HUDEP-2 (cell line): ENCODE measurements at regions not wholly inside any gene's neighbourhood (a gene's known extent, or its start where the extent isn't known, plus 50 kb on each side); places are given as distances from the start of the nearest gene placed in this dataset.
A peak's percentile ranks its signal among the peaks of the same experiment; 100 is the strongest.
"Not testable (repeated sequence)": the region's sequence is repeated elsewhere in the genome, so short reads cannot be mapped to it uniquely, and the experiment has no call there.

ENCODE experiments used
- DNase-seq, 76 experiments: peaks; one replicate each; lab custom pipeline; 2025; ENCODE audit not compliant: unreplicated experiment in 76 of 76; lab: John Stamatoyannopoulos, UW

- no peak for DNase-seq
Observed at GRCh38 chr9:124084087-124084486, 72.5 kb downstream of the LHX2 start.

GRCh38 chr9:124087226-124087625, 75.7 kb downstream of the LHX2 start:
- no peak for DNase-seq

DNA sequence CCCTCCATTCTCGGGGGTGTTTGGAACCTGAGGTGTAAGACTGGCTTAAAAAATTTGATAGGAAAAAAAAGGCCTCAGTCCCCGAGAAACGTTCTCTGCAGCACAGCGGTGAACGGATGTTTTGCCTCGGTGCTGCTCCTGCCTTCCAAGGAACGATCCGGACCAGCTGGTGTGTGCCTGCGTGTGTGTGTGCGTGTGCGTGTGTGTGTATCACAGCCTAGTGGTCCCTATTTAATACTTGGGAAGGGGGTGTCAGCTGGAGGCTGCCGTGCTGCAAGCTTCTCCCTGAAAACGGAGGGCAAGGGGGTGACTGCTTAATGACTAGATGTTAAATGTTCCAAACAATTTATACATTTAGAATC, 76.9 kb downstream of the LHX2 start:
- no peak for DNase-seq

DNA sequence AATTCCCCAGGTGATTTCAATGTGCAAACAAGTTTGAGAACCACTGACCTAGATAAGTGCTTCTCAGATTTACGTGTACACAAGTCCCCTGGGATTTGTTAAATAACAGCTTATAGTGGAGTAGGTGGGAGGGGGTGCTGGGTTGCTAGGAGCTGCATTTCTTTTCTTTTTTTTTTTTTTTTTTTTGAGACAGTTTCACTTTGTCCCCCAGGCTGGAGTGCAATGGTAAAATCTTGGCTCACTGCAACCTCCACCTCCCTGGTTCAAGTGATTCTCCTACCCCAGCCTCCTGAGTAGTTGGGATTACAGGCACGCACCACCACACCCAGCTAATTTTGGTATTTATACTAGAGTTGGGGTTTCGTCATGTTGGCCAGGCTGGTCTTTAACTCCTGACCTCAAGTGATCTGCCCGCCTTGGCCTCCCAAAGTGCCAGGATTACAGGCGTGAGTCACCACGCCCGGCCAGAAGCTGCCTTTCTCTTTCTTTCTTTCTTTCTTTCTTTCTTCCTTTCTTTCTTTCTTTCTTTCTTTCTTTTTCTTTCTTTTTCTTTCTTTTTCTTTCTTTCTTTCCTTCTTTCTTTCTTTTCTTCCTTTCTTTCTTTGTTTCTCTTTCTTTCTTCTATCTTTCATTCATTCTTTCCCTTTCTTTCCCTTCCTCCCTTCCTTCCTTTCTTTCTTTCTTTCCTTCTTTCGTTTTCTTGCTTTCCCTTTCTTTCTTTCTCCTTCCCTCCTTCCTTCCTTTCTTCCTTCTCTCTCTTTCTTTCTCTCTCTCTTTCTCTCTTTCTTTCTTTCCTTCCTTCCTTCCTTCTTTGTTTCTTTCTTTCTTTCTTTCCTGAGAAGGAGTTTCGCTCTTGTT, 78.3 kb downstream of the LHX2 start:
- not testable (repeated sequence) for DNase-seq

DNA sequence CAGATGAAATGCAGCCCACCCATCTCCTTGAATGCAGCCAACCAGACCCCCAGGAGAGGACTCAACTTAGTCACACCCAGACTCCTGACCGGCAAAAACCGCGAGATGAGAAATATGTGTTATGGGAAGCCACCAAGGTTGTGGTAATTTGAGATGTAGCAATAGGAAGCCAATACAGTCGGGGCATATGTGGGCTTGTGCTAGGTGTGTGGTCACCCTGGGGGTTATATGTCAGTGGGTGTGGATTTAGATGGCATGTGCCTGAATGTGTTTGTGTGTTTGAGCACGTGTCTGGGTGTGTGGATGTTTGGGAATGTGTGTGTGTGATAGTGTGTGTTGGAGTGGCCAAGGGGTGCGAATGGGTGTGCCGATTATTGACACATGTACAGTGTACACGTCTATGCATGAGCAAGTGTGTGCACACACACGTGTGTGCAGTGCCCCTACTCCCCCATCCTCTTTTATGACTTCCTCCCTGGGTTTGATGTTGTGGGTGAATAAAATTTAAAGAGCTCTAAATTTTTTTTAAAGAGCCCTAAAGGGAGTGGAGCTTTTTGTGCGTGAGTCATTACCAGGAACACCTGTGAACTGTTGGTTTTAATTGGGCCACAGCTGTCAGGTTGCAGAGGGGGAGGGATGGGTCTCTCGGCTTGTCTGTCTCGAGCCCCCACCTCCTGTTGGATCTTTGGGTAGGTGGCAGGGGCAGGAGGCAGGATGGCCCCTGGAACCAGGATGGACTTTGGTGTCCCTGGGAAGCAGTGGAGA, 86.8 kb downstream of the LHX2 start:
- no peak for DNase-seq

DNA sequence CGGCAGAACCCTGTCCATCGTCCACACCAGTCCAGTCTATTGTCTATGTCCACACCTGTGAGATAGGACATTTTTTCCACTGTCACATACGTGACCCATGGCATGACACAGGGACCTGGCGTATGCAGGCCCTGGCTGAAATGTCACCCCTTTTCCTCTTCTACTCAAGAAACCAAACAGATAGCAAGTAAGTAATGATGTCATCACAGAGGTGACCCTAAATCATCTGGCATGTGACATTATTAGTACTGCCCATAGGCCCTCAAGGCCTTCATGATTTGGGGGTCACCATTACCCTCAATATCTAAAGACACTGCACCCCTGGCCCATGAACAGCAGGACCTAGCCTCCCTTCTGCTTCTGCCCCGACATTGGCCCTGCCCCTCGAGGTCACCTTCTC, 88.3 kb downstream of the LHX2 start:
- no peak for DNase-seq

DNA sequence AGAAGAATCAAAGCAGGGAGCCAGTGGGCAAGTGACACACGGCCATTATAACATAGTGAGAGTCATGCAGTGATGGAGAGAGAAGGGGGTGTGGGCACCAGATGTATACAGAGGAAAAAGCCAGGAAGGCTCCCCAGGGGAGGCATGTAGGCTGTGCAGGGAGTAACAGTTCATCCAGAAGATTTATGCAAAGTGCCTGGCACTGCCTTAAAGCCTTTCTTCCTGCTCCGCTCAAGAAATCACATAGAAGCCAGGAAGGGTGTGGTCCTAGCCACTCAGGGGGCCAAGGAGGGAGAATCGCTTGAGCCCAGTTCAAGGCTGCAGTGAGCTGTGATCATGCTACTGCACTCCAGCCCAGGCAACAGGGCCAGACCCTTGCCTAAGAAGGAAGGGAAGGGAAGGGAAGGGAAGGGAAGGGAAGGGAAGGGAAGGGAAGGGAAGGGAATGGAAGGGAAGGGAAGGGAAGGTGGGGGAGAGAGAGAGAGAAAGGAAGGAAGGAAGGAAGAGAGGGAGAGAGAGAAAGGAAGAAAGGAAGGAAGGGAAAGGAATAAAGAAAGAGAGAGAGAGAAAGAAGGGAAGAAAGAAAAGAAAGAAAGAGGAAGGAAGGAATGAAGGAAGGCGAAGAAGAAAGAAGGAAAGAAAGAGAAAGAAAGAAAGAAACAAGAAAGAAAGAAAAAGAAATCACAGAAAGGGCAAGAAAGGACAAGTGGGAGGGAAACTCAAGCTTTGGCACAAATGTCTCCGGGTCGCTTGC, 89.8 kb downstream of the LHX2 start:
- DNase-seq, result no peak

DNA sequence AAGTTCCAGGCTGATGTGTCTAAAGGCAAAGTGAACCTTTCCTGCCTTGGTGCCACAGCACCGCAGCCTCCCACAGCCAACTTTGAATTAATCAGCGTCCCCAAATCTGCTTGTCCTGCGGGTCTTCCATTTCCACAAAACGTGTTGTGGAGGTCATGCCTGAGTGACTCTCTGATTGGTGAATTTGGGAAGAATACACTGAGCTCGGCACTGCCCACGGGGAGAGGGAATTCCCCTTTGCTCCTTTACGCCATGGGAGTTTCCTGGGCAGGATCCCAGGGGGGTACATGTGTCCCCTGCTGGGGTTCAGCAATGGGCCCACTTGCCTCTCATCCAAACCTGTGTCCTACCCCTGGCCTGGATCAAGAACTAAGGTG, 90.4 kb downstream of the LHX2 start:
- no peak for DNase-seq

GRCh38 chr9:124102363-124102762, 90.8 kb downstream of the LHX2 start:
- DNase-seq, result no peak

- DNase-seq, result no peak
Observed at GRCh38 chr9:124105266-124105665, 93.7 kb downstream of the LHX2 start.

GRCh38 chr9:124108216-124108615, 96.6 kb downstream of the LHX2 start:
- DNase-seq, result no peak

DNA sequence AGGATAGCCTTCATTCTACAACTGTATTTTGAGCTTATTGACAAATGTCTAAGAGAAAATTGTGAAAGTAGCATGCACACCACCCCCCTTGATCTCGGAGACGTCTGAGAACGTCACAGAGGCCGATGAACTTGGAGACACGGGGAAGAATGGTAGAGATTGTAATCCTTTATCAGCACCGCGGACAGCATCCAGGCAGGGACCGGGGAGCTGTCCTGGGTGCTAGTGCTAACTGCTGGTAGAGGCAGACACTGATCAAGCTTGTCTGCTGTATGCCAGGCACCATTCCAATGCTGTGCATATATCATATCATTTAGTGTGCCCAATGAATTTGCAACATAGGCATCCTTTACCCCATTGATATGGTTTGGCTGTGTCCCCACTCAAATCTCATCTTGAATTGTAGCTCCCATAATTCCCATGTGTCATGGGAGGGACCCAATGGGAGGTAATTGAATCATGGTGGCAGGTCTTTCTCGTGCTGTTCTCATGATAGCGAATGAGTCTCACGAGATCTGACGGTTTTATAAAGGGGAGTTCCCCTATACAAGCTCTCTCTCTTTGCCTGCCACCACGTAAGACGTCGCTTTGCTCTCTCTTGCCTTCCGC, 98.8 kb downstream of the LHX2 start:
- peak in 38 of 76 experiments; percentile 2 to 56 (median 20) for DNase-seq

- no peak for DNase-seq
Observed at GRCh38 chr9:124116683-124117363, 105.3 kb downstream of the LHX2 start.

DNA sequence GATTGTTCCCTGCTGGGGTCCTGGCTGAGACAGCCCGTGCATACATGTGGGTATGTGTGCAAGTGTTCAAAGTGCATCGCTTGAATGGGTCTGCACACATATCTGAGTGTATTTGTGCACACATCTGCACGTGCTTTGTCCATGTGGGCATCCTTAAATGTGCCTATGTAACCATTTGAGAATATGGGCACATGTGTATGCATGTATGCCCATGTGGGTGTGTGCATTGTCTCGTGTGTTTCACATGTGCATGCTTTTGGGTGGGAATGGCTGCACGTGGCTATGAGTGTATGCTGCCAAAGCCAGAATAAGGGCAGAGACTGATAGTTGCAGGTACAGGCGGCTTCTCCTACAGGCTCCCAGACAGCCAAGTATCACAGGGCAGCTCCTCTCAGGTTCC, 107.3 kb downstream of the LHX2 start:
- DNase-seq, result no peak

GRCh38 chr9:124120272-124120671, 108.7 kb downstream of the LHX2 start:
- DNase-seq, result no peak

DNA sequence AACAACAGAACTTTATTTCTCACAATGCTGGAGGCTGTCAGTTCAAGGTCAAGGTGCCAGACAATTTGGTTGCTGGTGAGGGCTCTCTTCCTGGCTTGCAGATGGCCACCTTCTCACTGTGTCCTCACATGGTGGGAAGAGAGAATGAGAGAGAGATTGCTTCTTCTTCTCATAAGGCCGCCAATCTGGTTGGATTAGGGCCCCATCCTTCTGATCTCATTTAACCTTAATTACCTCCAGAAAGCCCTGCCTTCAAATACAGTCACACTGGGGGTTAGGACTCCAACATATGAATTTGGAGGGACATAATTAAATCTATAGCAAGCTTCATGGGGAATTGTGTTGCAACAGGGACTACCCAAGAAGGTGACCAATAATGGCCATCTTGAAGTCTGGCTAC, 110.2 kb downstream of the LHX2 start:
- no peak for DNase-seq

DNA sequence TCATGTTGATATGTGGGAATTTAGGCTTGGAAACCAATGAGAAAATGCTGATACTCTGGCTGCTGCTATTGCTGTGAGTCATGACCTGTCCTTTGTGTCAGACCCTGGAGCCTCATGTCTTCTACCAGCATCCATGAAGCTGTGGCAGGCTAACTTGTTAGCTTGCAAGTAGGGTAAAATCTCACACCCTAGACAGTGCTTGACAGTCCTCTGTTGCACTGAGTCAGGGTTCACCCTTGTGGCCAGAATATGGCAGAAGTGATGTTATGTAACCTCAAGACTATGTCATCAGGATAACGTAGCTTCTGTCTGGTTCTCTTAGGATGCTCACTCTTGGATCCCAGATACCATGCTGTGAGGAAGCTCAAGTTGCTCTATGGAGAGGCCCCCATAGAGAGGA, 110.8 kb downstream of the LHX2 start:
- no peak for DNase-seq

- peak in 5 of 76 experiments; percentile 1 to 17 (median 4) for DNase-seq
Observed at GRCh38 chr9:124122813-124123462, 111.4 kb downstream of the LHX2 start.

- not testable (repeated sequence) for DNase-seq
Observed at GRCh38 chr9:124123621-124124020, 112.1 kb downstream of the LHX2 start.
